Right lung (tissue), 2 donors: ENCODE measurements at regions not wholly inside any gene's neighbourhood (a gene's known extent, or its start where the extent isn't known, plus 50 kb on each side); places are given as distances from the start of the nearest gene placed in this dataset.

Experiments used
- DNase-seq, 2 donors: peaks; one replicate each; pipeline ENCODE4 v3.0.0-alpha.2; 2013

GRCh38 chr12:24557738-24558137 lies 391.2 kb downstream of the BCAT1 start:
- DNase-seq, result no peak

- no peak for DNase-seq
Observed at GRCh38 chr12:24555730-24556129, 393.2 kb downstream of the BCAT1 start.

- DNase-seq, result no peak
Observed at GRCh38 chr12:24554612-24555295, 394.1 kb downstream of the BCAT1 start.

GRCh38 chr12:24553259-24553658 lies 395.6 kb downstream of the BCAT1 start:
- no peak for DNase-seq

- no peak for DNase-seq
Observed at GRCh38 chr12:24551163-24551786, 397.6 kb downstream of the BCAT1 start.

GRCh38 chr12:24550609-24551008 lies 398.3 kb downstream of the BCAT1 start:
- no peak for DNase-seq

GRCh38 chr12:24546661-24547060 lies 402.2 kb downstream of the BCAT1 start:
- no peak for DNase-seq

GRCh38 chr12:24546084-24546483 lies 402.8 kb downstream of the BCAT1 start:
- DNase-seq, result no peak

- DNase-seq, result no peak
Observed at GRCh38 chr12:24544368-24544767, 404.5 kb downstream of the BCAT1 start.

- no peak for DNase-seq
Observed at GRCh38 chr12:24541193-24541871, 407.6 kb downstream of the BCAT1 start.

GRCh38 chr12:24539646-24540045 lies 409.3 kb downstream of the BCAT1 start:
- no peak for DNase-seq

- DNase-seq, result peak in 1 of 2 donors; percentile 40
Observed at GRCh38 chr12:24537083-24537860, 411.6 kb downstream of the BCAT1 start.

GRCh38 chr12:24535334-24536069 lies 413.4 kb downstream of the BCAT1 start:
- DNase-seq, result no peak

- DNase-seq, result no peak
Observed at GRCh38 chr12:24534622-24535021, 414.3 kb downstream of the BCAT1 start.

GRCh38 chr12:24533716-24534352 lies 415.1 kb downstream of the BCAT1 start:
- DNase-seq, result no peak

GRCh38 chr12:24530689-24531088 lies 418.2 kb downstream of the BCAT1 start:
- DNase-seq, result no peak

GRCh38 chr12:24527102-24527501 lies 421.8 kb downstream of the BCAT1 start:
- DNase-seq, result no peak

GRCh38 chr12:24522736-24523135 lies 426.2 kb downstream of the BCAT1 start:
- DNase-seq, result no peak

GRCh38 chr12:24519759-24520158 lies 429.1 kb downstream of the BCAT1 start:
- no peak for DNase-seq

- no peak for DNase-seq
Observed at GRCh38 chr12:24517000-24517399, 431.9 kb downstream of the BCAT1 start.

- no peak for DNase-seq
Observed at GRCh38 chr12:24510581-24511125, 438.2 kb downstream of the BCAT1 start.
